Trophoblast cell (in vitro differentiated cells and primary cell): ENCODE measurements at regions not wholly inside any gene's neighbourhood (a gene's known extent, or its start where the extent isn't known, plus 50 kb on each side); places are given as distances from the start of the nearest gene placed in this dataset.

ENCODE experiments used
- DNase-seq, 2 donors: peaks; one replicate each; pipeline ENCODE4 v3.0.0-alpha.2; 2016
- H2AFZ ChIP-seq: 2 replicates; pipeline ENCODE4 v1.6.1; 2013; ENCODE audit warnings: low read length, moderate library complexity, mild to moderate bottlenecking; ENCODE audit not compliant: insufficient read depth, poor library complexity
- H2AK5ac ChIP-seq: 2 replicates; pipeline ENCODE4 v1.6.1; 2013; ENCODE audit warnings: mild to moderate bottlenecking, low read length
- H2BK120ac ChIP-seq: 2 replicates; pipeline ENCODE4 v1.6.1; 2013; ENCODE audit warnings: low read length, mild to moderate bottlenecking, moderate library complexity; ENCODE audit not compliant: insufficient read depth, poor library complexity
- H2BK12ac ChIP-seq: 2 replicates; pipeline ENCODE4 v1.6.1; 2013; ENCODE audit warnings: mild to moderate bottlenecking, low read length, moderate library complexity
- H2BK5ac ChIP-seq: 2 replicates; pipeline ENCODE4 v1.6.1; 2013; ENCODE audit warnings: low read length, low read depth, moderate library complexity, mild to moderate bottlenecking; ENCODE audit not compliant: poor library complexity
- H3K14ac ChIP-seq: 2 replicates; pipeline ENCODE4 v1.6.1; 2013; ENCODE audit warnings: mild to moderate bottlenecking, low read length
- H3K18ac ChIP-seq: 2 replicates; pipeline ENCODE4 v1.6.1; 2013; ENCODE audit warnings: mild to moderate bottlenecking, low read length
- H3K23ac ChIP-seq: 2 replicates; pipeline ENCODE4 v1.6.1; 2013; ENCODE audit warnings: low read length
- H3K27ac ChIP-seq: 2 replicates; pipeline ENCODE4 v1.5.1; 2013; ENCODE audit warnings: low read depth, mild to moderate bottlenecking, inconsistent platforms, low read length, moderate library complexity
- H3K27me3 ChIP-seq: 2 replicates; pipeline ENCODE4 v1.6.1; 2013; ENCODE audit warnings: inconsistent platforms, mild to moderate bottlenecking, low read length, moderate library complexity; ENCODE audit not compliant: insufficient read depth
- H3K36me3 ChIP-seq, 2 experiments: 1 replicate in 1 of 2; 2 replicates in 1 of 2; pipeline ENCODE4 v1.6.1; 2013; ENCODE audit warnings: low read length in 2 of 2, mild to moderate bottlenecking in 2 of 2, moderate library complexity in 1 of 2; ENCODE audit not compliant: insufficient read depth in 2 of 2, control insufficient read depth in 1 of 2
- H3K4ac ChIP-seq: 2 replicates; pipeline ENCODE4 v1.6.1; 2013; ENCODE audit warnings: low read depth, mild to moderate bottlenecking, low read length, moderate library complexity
- H3K4me1 ChIP-seq, 2 experiments: 1 replicate in 1 of 2; 2 replicates in 1 of 2; pipeline ENCODE4 v1.6.1; 2013; ENCODE audit warnings: low read length in 2 of 2, mild to moderate bottlenecking in 2 of 2, moderate library complexity in 1 of 2; ENCODE audit not compliant: insufficient read depth in 2 of 2, control insufficient read depth in 1 of 2
- H3K4me2 ChIP-seq: 2 replicates; pipeline ENCODE4 v1.6.1; 2013; ENCODE audit warnings: inconsistent platforms, mild to moderate bottlenecking, low read length, moderate library complexity
- H3K4me3 ChIP-seq: 2 replicates; pipeline ENCODE4 v1.5.1; 2013; ENCODE audit warnings: mild to moderate bottlenecking, low read depth, low read length, inconsistent platforms
- H3K79me1 ChIP-seq: one replicate; pipeline ENCODE4 v1.6.1; 2013; ENCODE audit warnings: low read length
- H3K79me2 ChIP-seq: 2 replicates; pipeline ENCODE4 v1.6.1; 2013; ENCODE audit warnings: low read length, mild to moderate bottlenecking; ENCODE audit not compliant: control insufficient read depth, insufficient read depth, poor library complexity
- H3K9ac ChIP-seq: 2 replicates; pipeline ENCODE4 v1.6.1; 2013; ENCODE audit warnings: mild to moderate bottlenecking, low read length
- H3K9me3 ChIP-seq: 2 replicates; pipeline ENCODE4 v1.6.1; 2013; ENCODE audit warnings: low read depth, mild to moderate bottlenecking, control low read depth, inconsistent platforms, low read length; ENCODE audit not compliant: insufficient read depth
- H4K12ac ChIP-seq: 2 replicates; pipeline ENCODE4 v1.6.1; 2013; ENCODE audit warnings: low read depth, mild to moderate bottlenecking, low read length, moderate library complexity
- H4K8ac ChIP-seq: 2 replicates; pipeline ENCODE4 v1.6.1; 2013; ENCODE audit warnings: low read depth, mild to moderate bottlenecking, low read length, moderate library complexity
- H4K91ac ChIP-seq: one replicate; pipeline ENCODE4 v1.6.1; 2013; ENCODE audit warnings: low read depth, mild to moderate bottlenecking, low read length, moderate library complexity
- WGBS: extraction: QIAGEN DNeasy Blood & Tissue Kit; methylation state at CpG from one replicate; pipeline ENCODE4 v1.1.7; 2013; ENCODE audit warnings: missing lambda C conversion rate; ENCODE audit not compliant: insufficient read length, insufficient coverage; ENCODE audit errors: extremely low coverage; 5-methylcytosine and 5-hydroxymethylcytosine counted together

- no peak overlapping the region for H2BK120ac ChIP-seq
- H2AFZ ChIP-seq = no peak overlapping the region
- H3K4me2 ChIP-seq = no peak overlapping the region
- H3K79me2 ChIP-seq = no peaks in the 10 kb centered on the region
- no peak overlapping the region for H2AK5ac ChIP-seq
- H3K79me1 ChIP-seq = no peaks in the 10 kb centered on the region
- no peak overlapping the region for H3K4me3 ChIP-seq
- H3K4me1 ChIP-seq = no peaks in the 10 kb centered on the region
- H3K23ac ChIP-seq = no peak overlapping the region
- no peak for DNase-seq
- H2BK5ac ChIP-seq = no peak overlapping the region
- no peak overlapping the region for H2BK12ac ChIP-seq
- no peak overlapping the region for H4K91ac ChIP-seq
- H3K36me3 ChIP-seq = no peaks in the 10 kb centered on the region
- no peak overlapping the region for H3K14ac ChIP-seq
- no peak overlapping the region for H3K27ac ChIP-seq
- no peak overlapping the region for H4K12ac ChIP-seq
- H3K9me3 ChIP-seq = no peaks in the 10 kb centered on the region
- WGBS = no CpG with 5 or more reads among the region's 1 CpG
- no peak overlapping the region for H4K8ac ChIP-seq
- no peak overlapping the region for H3K4ac ChIP-seq
- H3K27me3 ChIP-seq = no peaks in the 10 kb centered on the region
- no peak overlapping the region for H3K18ac ChIP-seq
- no peak overlapping the region for H3K9ac ChIP-seq
Measured at GRCh38 chr6:54515713-54516112, 207.5 kb downstream of the TINAG start.

DNA sequence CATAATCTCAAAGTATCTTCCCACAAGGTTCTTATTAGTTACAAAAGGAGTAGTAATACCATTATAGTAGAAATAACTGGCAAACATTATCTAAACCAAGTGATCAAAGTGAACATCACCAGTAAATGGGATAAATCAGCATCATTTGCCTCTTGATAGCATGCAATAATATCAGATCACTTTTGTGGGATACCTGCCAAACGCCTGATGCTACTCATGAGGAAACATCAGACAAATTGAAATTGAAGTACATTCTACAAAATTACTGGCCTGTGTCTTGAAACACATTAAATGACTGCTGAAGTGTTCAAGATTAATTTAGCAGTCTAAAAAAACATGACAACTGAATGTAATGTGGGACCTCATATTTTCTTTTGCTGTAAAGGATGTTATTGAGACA lies 208.1 kb downstream of the TINAG start:
- Histone ChIP-seq H3K79me1 (no peaks in the 10 kb centered on the region), H4K8ac (no peak overlapping the region), H2AK5ac (no peak overlapping the region), H3K79me2 (no peaks in the 10 kb centered on the region), H3K27ac (no peak overlapping the region), H2AFZ (no peak overlapping the region), H3K27me3 (no peaks in the 10 kb centered on the region), H3K4me1 (no peaks in the 10 kb centered on the region), H3K4me2 (no peak overlapping the region), H3K9me3 (no peaks in the 10 kb centered on the region), H2BK120ac (no peak overlapping the region), H3K18ac (no peak overlapping the region), H3K23ac (no peak overlapping the region), H4K91ac (no peak overlapping the region), H3K9ac (no peak overlapping the region), H2BK5ac (no peak overlapping the region), H2BK12ac (no peak overlapping the region), H3K14ac (no peak overlapping the region), H4K12ac (no peak overlapping the region), H3K4ac (no peak overlapping the region), H3K4me3 (no peak overlapping the region), H3K36me3 (no peaks in the 10 kb centered on the region)
- no peak for DNase-seq
- no CpG with 5 or more reads among the region's 1 CpG for WGBS

- whole genome bisulfite sequencing = no CpG with 5 or more reads among the region's 3 CpGs
- H3K9me3 ChIP-seq = no peaks in the 10 kb centered on the region
Measured at GRCh38 chr6:54519161-54519560, 210.9 kb downstream of the TINAG start.

DNA sequence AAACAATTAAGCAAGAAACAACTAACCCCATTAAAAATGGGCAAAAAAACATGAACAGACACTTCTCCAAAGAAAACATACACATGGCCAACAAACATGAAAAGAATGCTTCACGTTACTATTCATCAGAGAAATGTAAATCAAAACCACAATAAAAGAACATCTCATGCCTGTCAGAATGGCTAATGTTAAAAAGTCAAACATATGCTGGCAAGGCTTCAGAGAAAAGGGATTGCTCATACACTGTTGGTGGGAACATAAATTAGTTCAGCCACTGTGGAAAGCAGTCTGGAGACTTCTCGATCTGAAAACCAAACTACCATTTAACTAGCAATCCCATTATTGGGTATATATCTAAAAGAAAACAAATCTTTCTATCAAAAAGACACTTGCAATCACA lies 217.5 kb downstream of the TINAG start:
- no peaks in the 10 kb centered on the region for H3K4me1 ChIP-seq
- no peak overlapping the region for H2BK5ac ChIP-seq
- no peak overlapping the region for H4K8ac ChIP-seq
- H3K27ac ChIP-seq = no peak overlapping the region
- no peak overlapping the region for H3K14ac ChIP-seq
- WGBS = no CpG with 5 or more reads among the region's 2 CpGs
- no peak overlapping the region for H3K4me3 ChIP-seq
- H3K18ac ChIP-seq = no peak overlapping the region
- H3K9ac ChIP-seq = no peak overlapping the region
- no peak overlapping the region for H4K12ac ChIP-seq
- no peaks in the 10 kb centered on the region for H3K79me1 ChIP-seq
- no peaks in the 10 kb centered on the region for H3K9me3 ChIP-seq
- no peak overlapping the region for H2BK120ac ChIP-seq
- H3K36me3 ChIP-seq = no peaks in the 10 kb centered on the region
- H3K23ac ChIP-seq = no peak overlapping the region
- H3K79me2 ChIP-seq = no peaks in the 10 kb centered on the region
- no peak overlapping the region for H2BK12ac ChIP-seq
- H4K91ac ChIP-seq = no peak overlapping the region
- H3K27me3 ChIP-seq = no peaks in the 10 kb centered on the region
- no peak overlapping the region for H3K4me2 ChIP-seq
- H3K4ac ChIP-seq = no peak overlapping the region
- H2AK5ac ChIP-seq = no peak overlapping the region
- H2AFZ ChIP-seq = no peak overlapping the region
- DNase-seq = no peak

More at GRCh38 chr6:54519161-54519560, 210.9 kb downstream of the TINAG start:
- H3K14ac ChIP-seq = no peak overlapping the region
- H2AK5ac ChIP-seq = no peak overlapping the region
- H4K12ac ChIP-seq = no peak overlapping the region
- H3K79me2 ChIP-seq = no peaks in the 10 kb centered on the region
- no peak overlapping the region for H3K27ac ChIP-seq
- H2BK120ac ChIP-seq = no peak overlapping the region
- H3K23ac ChIP-seq = no peak overlapping the region
- H3K4me2 ChIP-seq = no peak overlapping the region
- H2AFZ ChIP-seq = no peak overlapping the region
- no peak overlapping the region for H3K18ac ChIP-seq
- no peaks in the 10 kb centered on the region for H3K79me1 ChIP-seq
- no peaks in the 10 kb centered on the region for H3K4me1 ChIP-seq
- no peaks in the 10 kb centered on the region for H3K27me3 ChIP-seq
- no peak overlapping the region for H2BK5ac ChIP-seq
- H4K8ac ChIP-seq = no peak overlapping the region
- no peak overlapping the region for H2BK12ac ChIP-seq
- no peaks in the 10 kb centered on the region for H3K36me3 ChIP-seq
- no peak overlapping the region for H3K4me3 ChIP-seq
- no peak for DNase-seq
- no peak overlapping the region for H3K4ac ChIP-seq
- no peak overlapping the region for H3K9ac ChIP-seq
- H4K91ac ChIP-seq = no peak overlapping the region
